ENCODE measurements at regions not wholly inside any gene's neighbourhood (a gene's known extent, or its start where the extent isn't known, plus 50 kb on each side); places are given as distances from the start of the nearest gene placed in this dataset.
A peak's percentile ranks its signal among the peaks of the same experiment; 100 is the strongest.

GRCh38 chr6:41404182-41404845 is 68.9 kb downstream of the NCR2 start:
- DNase-seq = no peak

GRCh38 chr6:41405941-41406727 is 70.7 kb downstream of the NCR2 start:
- no peak for DNase-seq

GRCh38 chr6:41406728-41407489 is 71.5 kb downstream of the NCR2 start:
- DNase-seq = peak in 1 of 56 donors; percentile 19

GRCh38 chr6:41408576-41408975 is 73.2 kb downstream of the NCR2 start:
- DNase-seq = no peak

- DNase-seq = no peak
Observed at GRCh38 chr6:41408982-41409381, 73.6 kb downstream of the NCR2 start.

GRCh38 chr6:41409489-41409888 is 74.1 kb downstream of the NCR2 start:
- DNase-seq = no peak

GRCh38 chr6:41411961-41412360 is 76.6 kb downstream of the NCR2 start:
- DNase-seq = no peak

- no peak for DNase-seq
Observed at GRCh38 chr6:41413250-41413649, 77.8 kb downstream of the NCR2 start.

GRCh38 chr6:41416501-41416837 is 81.1 kb downstream of the NCR2 start:
- DNase-seq = no peak

GRCh38 chr6:41418741-41419140 is 83.3 kb downstream of the NCR2 start:
- no peak for DNase-seq

- no peak for DNase-seq
Observed at GRCh38 chr6:41419385-41419784, 84.0 kb downstream of the NCR2 start.

- DNase-seq = no peak
Observed at GRCh38 chr6:41420186-41420585, 84.8 kb downstream of the NCR2 start.

GRCh38 chr6:41422161-41422560 is 86.8 kb downstream of the NCR2 start:
- no peak for DNase-seq

- DNase-seq = no peak
Observed at GRCh38 chr6:41423002-41423401, 87.6 kb downstream of the NCR2 start.

GRCh38 chr6:41424370-41425058 is 89.1 kb downstream of the NCR2 start:
- DNase-seq = peak in 52 of 56 donors; percentile 13 to 93 (median 57)

- DNase-seq = no peak
Observed at GRCh38 chr6:41425511-41425910, 90.1 kb downstream of the NCR2 start.

GRCh38 chr6:41426438-41426851 is 91.0 kb downstream of the NCR2 start:
- no peak for DNase-seq

GRCh38 chr6:41426888-41427641 is 91.7 kb downstream of the NCR2 start:
- no peak for DNase-seq

- DNase-seq = peak in 28 of 56 donors; percentile 19 to 77 (median 40)
Observed at GRCh38 chr6:41427642-41428335, 92.4 kb downstream of the NCR2 start.

- peak in 16 of 56 donors; percentile 26 to 65 (median 40) for DNase-seq
Observed at GRCh38 chr6:41428336-41428995, 93.1 kb downstream of the NCR2 start.
